B cell (primary cell): ENCODE measurements at regions not wholly inside any gene's neighbourhood (a gene's known extent, or its start where the extent isn't known, plus 50 kb on each side); places are given as distances from the start of the nearest gene placed in this dataset.

ENCODE experiments used
- CTCF ChIP-seq: fragments of 200-600 bp; IDR thresholded peaks from one replicate; pipeline ENCODE4 v1.8.0; 2022; ENCODE audit warnings: antibody characterized with exemption, mild to moderate bottlenecking
- EZH2 ChIP-seq: IDR thresholded peaks from 2 replicates; pipeline ENCODE4 v1.6.1; 2012; ENCODE audit warnings: borderline replicate concordance, low read depth, mild to moderate bottlenecking, moderate library complexity, low read length; ENCODE audit not compliant: insufficient read depth, poor library complexity, severe bottlenecking

GRCh38 chr17:55865072-55865762, 114.4 kb downstream of the PCTP start:
- TF ChIP-seq CTCF (no peak), EZH2 (no peak)
